Head of caudate nucleus (tissue), 42 donors: ENCODE measurements at regions not wholly inside any gene's neighbourhood (a gene's known extent, or its start where the extent isn't known, plus 50 kb on each side); places are given as distances from the start of the nearest gene placed in this dataset.

Source experiments
- DNase-seq, 42 donors: peaks; one replicate each; pipeline versions ENCODE4 v3.0.0 to v3.0.0-alpha.2; 2020 to 2021; ENCODE audit warnings: mixed read lengths in 7 of 42
- intact Hi-C: fragments of 100-400 bp; cut with DNase I; formaldehyde crosslinking; loops from one replicate; pipeline ENCODE4 v1.15.0; 2022

GRCh38 chr2:128791120-128791984, 472.7 kb upstream of the HS6ST1 start:
- peak in 4 of 42 donors; percentile 24 to 43 (median 32) for DNase-seq
- intact Hi-C loops: no loop called here

DNA sequence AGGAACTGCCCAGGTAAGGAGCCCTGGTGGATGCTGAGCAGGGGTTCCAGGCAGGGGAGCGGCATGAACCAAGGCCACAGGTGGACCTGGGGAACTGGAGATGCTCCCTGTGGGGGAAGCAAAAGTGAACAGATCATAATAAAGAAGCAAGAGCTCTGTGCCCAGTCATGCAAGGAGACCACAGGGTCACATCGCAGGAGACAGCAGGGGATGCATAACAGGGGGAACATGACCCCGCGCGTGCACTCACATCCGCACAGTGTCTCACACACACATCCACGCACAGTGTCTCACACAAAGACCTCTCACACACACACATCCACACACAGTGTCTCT, 473.3 kb upstream of the HS6ST1 start:
- intact Hi-C loops: no loop called here
- DNase-seq: peak in 3 of 42 donors; percentile 4 to 22 (median 16)

- peak in 4 of 42 donors; percentile 1 to 18 (median 6) for DNase-seq
- intact Hi-C loops: no loop called here
Observed at GRCh38 chr2:128792476-128793054, 473.9 kb upstream of the HS6ST1 start.

GRCh38 chr2:128793404-128793803, 474.7 kb upstream of the HS6ST1 start:
- intact Hi-C loops: no loop called here
- peak in 5 of 42 donors; percentile 4 to 41 (median 20) for DNase-seq

DNA sequence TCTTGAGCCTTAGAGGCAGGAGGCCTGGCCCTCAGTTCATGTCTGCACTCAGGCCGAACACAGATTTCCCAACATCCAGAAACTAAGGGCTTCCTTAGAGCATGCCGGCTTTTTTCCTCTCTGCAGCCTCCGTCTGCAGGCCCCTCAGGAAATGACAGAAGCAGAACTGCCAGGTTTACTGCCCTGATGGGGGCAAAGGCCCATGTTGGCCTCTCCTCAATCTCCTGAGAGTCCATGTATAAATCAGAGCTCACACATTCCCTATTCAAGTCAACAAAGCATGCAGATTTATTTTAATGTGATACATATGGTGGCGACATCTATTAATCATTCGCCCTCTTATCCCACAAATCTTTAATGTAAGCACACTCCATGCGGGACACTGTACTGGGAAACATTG, 475.6 kb upstream of the HS6ST1 start:
- DNase-seq: peak in 4 of 42 donors; percentile 2 to 40 (median 12)
- intact Hi-C loops: no loop called here

DNA sequence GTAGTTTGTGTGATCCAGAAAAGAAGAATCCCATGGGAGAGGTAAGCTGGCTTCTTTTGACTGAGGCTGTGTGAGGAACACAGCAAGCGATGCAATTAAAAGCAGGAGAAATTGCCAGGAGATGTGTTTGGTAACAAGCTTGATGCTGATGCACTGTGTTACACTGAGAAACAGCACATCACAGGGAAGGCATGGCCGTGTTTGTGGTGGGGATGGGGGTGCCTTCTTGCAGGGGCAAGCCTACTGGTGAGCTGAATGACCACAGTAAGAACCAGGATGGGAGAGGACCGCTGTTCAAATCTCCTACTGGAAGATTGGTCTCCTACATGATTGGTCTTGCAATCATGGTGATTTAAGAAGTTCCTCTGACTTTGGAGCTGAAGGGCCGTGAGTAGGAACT, 477.7 kb upstream of the HS6ST1 start:
- DNase-seq: peak in 4 of 42 donors; percentile 0 to 30 (median 2)
- intact Hi-C loops: no loop called here

- peak in 5 of 42 donors; percentile 1 to 22 (median 5) for DNase-seq
- intact Hi-C loops: no loop called here
Observed at GRCh38 chr2:128797092-128797491, 478.4 kb upstream of the HS6ST1 start.

GRCh38 chr2:128797533-128797932, 478.9 kb upstream of the HS6ST1 start:
- peak in 1 of 42 donors; percentile 3 for DNase-seq
- intact Hi-C loops: no loop called here

DNA sequence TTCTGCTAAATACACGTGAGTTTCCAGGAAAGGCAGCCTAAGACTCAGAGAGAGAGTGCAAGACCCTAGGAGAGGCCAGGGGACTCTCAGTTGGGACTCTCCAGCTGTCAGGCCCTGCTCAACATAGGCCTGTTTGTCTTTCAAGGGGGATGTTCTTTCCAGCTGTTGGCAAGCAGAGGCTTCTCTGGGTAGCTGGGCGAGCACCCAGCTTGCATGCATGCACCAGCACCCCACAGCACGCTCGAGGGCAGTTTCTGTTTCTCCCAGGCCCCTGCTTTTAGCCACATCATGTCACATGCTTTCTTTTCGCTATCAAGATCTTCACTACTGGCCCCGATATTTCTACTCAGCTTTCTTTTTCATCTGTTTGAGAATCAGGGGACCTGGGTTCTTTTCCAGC, 479.3 kb upstream of the HS6ST1 start:
- peak in 8 of 42 donors; percentile 6 to 51 (median 28) for DNase-seq
- intact Hi-C loops: no loop called here

- intact Hi-C loops: no loop called here
- peak in 8 of 42 donors; percentile 14 to 43 (median 28) for DNase-seq
Observed at GRCh38 chr2:128798502-128799283, 480.0 kb upstream of the HS6ST1 start.

GRCh38 chr2:128799284-128799552, 480.6 kb upstream of the HS6ST1 start:
- DNase-seq: peak in 4 of 42 donors; percentile 0 to 29 (median 15)
- intact Hi-C loops: no loop called here

DNA sequence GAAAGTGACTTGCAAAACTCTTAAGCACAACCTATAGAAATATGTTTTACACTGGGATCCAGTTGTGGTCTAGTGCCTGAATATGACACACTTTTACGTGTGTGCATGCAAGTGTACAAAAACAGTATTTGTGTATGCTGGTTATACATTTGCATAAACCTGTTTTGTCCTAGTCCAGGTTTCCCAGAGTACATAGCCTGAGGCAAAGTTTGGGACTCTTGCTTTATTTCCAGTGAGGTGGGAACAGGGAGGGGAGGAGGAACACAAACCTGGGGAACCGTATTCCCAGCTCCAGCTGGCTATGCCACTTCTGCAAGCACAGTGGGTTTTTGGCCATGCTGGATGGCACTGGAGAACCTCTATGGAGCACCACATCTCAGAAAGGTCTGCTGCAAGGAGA, 481.1 kb upstream of the HS6ST1 start:
- intact Hi-C loops: no loop called here

GRCh38 chr2:128801576-128801975, 482.9 kb upstream of the HS6ST1 start:
- DNase-seq: peak in 2 of 42 donors; percentile 1 to 17
- intact Hi-C loops: no loop called here

More for the DNA sequence above, 481.1 kb upstream of the HS6ST1 start:
- peak in 3 of 42 donors; percentile 3 to 24 (median 22) for DNase-seq

DNA sequence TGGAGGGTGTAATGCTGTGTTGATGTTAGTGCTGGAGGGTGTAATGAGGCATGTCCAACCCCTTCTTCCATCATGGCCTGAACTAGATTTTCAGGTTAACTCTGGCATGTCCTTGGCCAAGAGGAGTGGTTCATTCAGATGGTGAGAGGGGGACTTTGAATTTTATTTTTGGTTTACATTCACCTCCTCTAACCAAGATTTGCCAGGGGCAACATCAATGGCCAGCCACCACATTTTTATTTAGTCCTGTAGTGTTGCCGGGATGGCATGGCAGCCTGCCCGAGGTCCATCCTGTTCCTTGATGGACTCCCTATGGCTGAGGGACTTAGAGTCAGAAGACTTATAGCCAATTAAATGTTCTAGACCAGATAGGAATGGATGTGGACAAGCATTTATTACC, 484.6 kb upstream of the HS6ST1 start:
- DNase-seq: peak in 2 of 42 donors; percentile 3
- intact Hi-C loops: no loop called here

- peak in 2 of 42 donors; percentile 7 to 17 for DNase-seq
- intact Hi-C loops: no loop called here
Observed at GRCh38 chr2:128805237-128805636, 486.6 kb upstream of the HS6ST1 start.

DNA sequence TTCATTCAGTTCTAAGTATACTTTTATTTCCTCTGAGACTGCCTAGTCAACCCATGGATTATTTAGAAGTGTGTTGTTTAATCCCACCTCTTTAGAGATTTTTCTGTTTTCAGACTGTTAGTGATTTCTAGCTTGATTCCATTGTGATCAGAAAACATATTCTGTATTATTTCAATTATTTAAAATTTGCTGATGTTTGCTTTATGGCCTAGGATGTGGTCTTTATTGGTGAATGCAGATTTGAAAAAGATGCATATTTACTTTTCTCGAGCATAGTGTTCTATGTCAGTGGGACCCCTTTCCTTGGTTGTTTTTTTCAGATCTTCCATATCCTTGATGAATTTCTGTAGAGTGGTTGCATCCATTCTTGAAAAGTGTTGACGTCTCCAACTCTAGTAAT, 487.2 kb upstream of the HS6ST1 start:
- DNase-seq: no peak
- intact Hi-C loops: no loop called here

- no peak for DNase-seq
- intact Hi-C loops: no loop called here
Observed at GRCh38 chr2:128807317-128807716, 488.6 kb upstream of the HS6ST1 start.

GRCh38 chr2:128808462-128809258, 490.0 kb upstream of the HS6ST1 start:
- intact Hi-C loops: no loop called here
- peak in 27 of 42 donors; percentile 26 to 83 (median 54) for DNase-seq

DNA sequence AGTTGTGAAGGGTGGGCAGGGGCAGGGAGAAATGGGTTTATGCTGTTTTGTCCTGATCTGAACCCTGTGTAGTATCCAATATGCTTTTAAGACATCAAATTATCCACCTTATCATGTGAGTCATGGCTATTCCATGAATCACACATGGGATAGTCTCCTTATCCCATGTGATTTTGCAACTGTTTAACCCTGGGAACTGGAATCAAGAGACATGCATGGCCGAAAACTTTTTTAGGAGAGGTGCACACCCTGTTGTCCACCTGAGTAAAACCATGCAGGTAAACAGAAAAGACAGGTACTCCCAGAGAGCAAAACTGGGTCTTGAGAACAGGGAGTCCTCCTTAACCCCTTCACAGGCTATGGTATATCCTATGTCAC, 490.6 kb upstream of the HS6ST1 start:
- DNase-seq: peak in 1 of 42 donors; percentile 1
- intact Hi-C loops: no loop called here
